Neural progenitor cell (in vitro differentiated cells): ENCODE measurements at regions not wholly inside any gene's neighbourhood (a gene's known extent, or its start where the extent isn't known, plus 50 kb on each side); places are given as distances from the start of the nearest gene placed in this dataset.

Experiments used
- EZH2 ChIP-seq: fragments of 200-600 bp; sonication (generic); IDR thresholded peaks from 2 replicates; pipeline ENCODE4 v1.6.1; 2017; ENCODE audit warnings: antibody characterized with exemption, mild to moderate bottlenecking, moderate library complexity
- TF ChIP-seq, protein P1 (sequence below): fragments of 200-600 bp; sonication (generic); IDR thresholded peaks from 2 replicates; pipeline ENCODE4 v1.5.1; 2017; ENCODE audit warnings: antibody characterized with exemption, mild to moderate bottlenecking

DNA sequence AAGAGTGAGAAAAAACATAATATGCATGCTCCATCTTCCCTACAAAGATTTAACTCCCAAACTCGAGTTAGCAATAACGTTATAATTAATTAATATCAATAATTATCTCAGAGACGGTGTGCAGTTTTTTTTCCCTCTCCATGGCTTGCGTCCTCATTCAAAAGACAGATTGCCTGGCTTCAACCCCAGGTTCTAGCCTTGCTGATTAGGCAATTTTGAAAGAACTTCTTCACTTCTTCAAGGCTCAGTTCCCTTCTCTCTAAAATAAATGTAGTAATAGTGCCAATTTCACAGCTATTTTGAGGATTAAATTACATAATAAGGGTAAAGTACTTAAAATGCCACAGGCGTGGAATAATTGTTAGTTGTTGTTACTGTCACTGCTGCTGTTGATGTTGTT lies 876.1 kb upstream of the GBE1 start:
- no peak for TF ChIP-seq EZH2
- TF ChIP-seq, protein P1, sequence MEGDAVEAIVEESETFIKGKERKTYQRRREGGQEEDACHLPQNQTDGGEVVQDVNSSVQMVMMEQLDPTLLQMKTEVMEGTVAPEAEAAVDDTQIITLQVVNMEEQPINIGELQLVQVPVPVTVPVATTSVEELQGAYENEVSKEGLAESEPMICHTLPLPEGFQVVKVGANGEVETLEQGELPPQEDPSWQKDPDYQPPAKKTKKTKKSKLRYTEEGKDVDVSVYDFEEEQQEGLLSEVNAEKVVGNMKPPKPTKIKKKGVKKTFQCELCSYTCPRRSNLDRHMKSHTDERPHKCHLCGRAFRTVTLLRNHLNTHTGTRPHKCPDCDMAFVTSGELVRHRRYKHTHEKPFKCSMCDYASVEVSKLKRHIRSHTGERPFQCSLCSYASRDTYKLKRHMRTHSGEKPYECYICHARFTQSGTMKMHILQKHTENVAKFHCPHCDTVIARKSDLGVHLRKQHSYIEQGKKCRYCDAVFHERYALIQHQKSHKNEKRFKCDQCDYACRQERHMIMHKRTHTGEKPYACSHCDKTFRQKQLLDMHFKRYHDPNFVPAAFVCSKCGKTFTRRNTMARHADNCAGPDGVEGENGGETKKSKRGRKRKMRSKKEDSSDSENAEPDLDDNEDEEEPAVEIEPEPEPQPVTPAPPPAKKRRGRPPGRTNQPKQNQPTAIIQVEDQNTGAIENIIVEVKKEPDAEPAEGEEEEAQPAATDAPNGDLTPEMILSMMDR, result no peak
